A549 (cell line): ENCODE measurements at regions not wholly inside any gene's neighbourhood (a gene's known extent, or its start where the extent isn't known, plus 50 kb on each side); places are given as distances from the start of the nearest gene placed in this dataset.
A peak's percentile ranks its signal among the peaks of the same experiment; 100 is the strongest.
"Not testable (repeated sequence)": the region's sequence is repeated elsewhere in the genome, so short reads cannot be mapped to it uniquely, and the experiment has no call there.

Experiments used
- ATAC-seq, 2 experiments: fragments of 200-7000 bp in 1 of 2; fragments of >200 bp in 1 of 2; cut with Nextera tagmentation in 1 of 2; cut with Tn5 transposase in 1 of 2; 3 replicates each; pipeline versions ENCODE4 v1.8.0 to v1.9.1; 2018 to 2020; ENCODE audit warnings: mild to moderate bottlenecking in 1 of 2, moderate library complexity in 1 of 2
- CTCF ChIA-PET: fragments of 300-600 bp; sonication (Branson Sonifier 250); formaldehyde crosslinking; extraction: SDS; loops from one replicate; lab custom pipeline; 2021; ENCODE audit warnings: antibody characterized with exemption, inconsistent platforms; lab: Yijun Ruan, JAX
- POLR2A ChIA-PET: fragments of 350-600 bp; formaldehyde crosslinking; extraction: SDS; loops from one replicate; lab custom pipeline; 2021; ENCODE audit warnings: antibody characterized with exemption, inconsistent platforms; lab: Yijun Ruan, JAX
- DNase-seq, 2 experiments: peaks; one replicate each; pipeline versions ENCODE4 v3.0.0 to v3.0.0-alpha.2; 2011 to 2016; ENCODE audit warnings: low read depth in 1 of 2, low spot score in 1 of 2
- FAIRE-seq: peaks from 2 replicates; lab custom pipeline; 2011; peaks lifted over from hg19 to GRCh38; lab: Jason Lieb, UNC
- H3K27ac ChIP-seq, 2 experiments: fragments of >200 bp; sonication (Bioruptor Twin); formaldehyde crosslinking; 3 replicates each; pipeline ENCODE4 v1.5.1; 2016 to 2017
- H3K4me1 ChIP-seq: fragments of >200 bp; sonication (Bioruptor Twin); formaldehyde crosslinking; 3 replicates; pipeline ENCODE4 v1.6.1; 2016
- H3K4me2 ChIP-seq: fragments of >200 bp; sonication (Bioruptor Twin); formaldehyde crosslinking; 3 replicates; pipeline ENCODE4 v1.6.1; 2016
- H3K4me3 ChIP-seq: fragments of >200 bp; sonication (Bioruptor Twin); formaldehyde crosslinking; 3 replicates; pipeline ENCODE4 v1.5.1; 2016
- H3K9me3 ChIP-seq: fragments of >200 bp; sonication (Bioruptor Twin); formaldehyde crosslinking; 3 replicates; pipeline ENCODE4 v1.6.1; 2016
- BHLHE40 ChIP-seq: IDR thresholded peaks from 2 replicates; pipeline ENCODE4 v1.6.1; 2012; ENCODE audit warnings: low read depth, low read length, inconsistent platforms
- CBX8 ChIP-seq: fragments of 200-600 bp; sonication (generic); IDR thresholded peaks from 2 replicates; pipeline ENCODE4 v1.6.1; 2016
- EHF ChIP-seq: fragments of 250-450 bp; sonication (Bioruptor Pico); IDR thresholded peaks from 2 replicates; pipeline ENCODE4 v1.5.0; 2020; ENCODE audit warnings: mild to moderate bottlenecking
- EP300 ChIP-seq, 2 experiments: fragments of >200 bp; sonication (Bioruptor Twin); formaldehyde crosslinking; IDR thresholded peaks; 2 replicates in 1 of 2; 3 replicates in 1 of 2; pipeline ENCODE4 v1.6.1; 2016 to 2017
- FOSB ChIP-seq: fragments of 250-450 bp; sonication (Bioruptor Pico); IDR thresholded peaks from 2 replicates; pipeline ENCODE4 v1.5.0; 2020; ENCODE audit warnings: mild to moderate bottlenecking, moderate library complexity
- GATA3 ChIP-seq: IDR thresholded peaks from 2 replicates; pipeline ENCODE4 v1.6.1; 2012; ENCODE audit warnings: borderline replicate concordance
- HDAC2 ChIP-seq: fragments of 200-600 bp; sonication (generic); IDR thresholded peaks from 2 replicates; pipeline ENCODE4 v1.6.1; 2016
- HOXB13 ChIP-seq: fragments of 250-450 bp; sonication (Bioruptor Pico); IDR thresholded peaks from 2 replicates; pipeline ENCODE4 v1.5.0; 2020; ENCODE audit warnings: low read depth, mild to moderate bottlenecking, moderate library complexity
- HOXB5 ChIP-seq: fragments of 250-450 bp; sonication (Bioruptor Pico); IDR thresholded peaks from 2 replicates; pipeline ENCODE4 v1.5.0; 2020; ENCODE audit warnings: mild to moderate bottlenecking, moderate library complexity
- KDM5A ChIP-seq: fragments of 200-600 bp; sonication (generic); IDR thresholded peaks from 2 replicates; pipeline ENCODE4 v1.6.1; 2016; ENCODE audit warnings: antibody characterized with exemption, mild to moderate bottlenecking
- MYC ChIP-seq: IDR thresholded peaks from 2 replicates; pipeline ENCODE4 v1.6.1; 2012; ENCODE audit warnings: mild to moderate bottlenecking, inconsistent platforms, low read length, improper control_type of control experiment, borderline replicate concordance
- NFE2L2 ChIP-seq: fragments of 150-350 bp; conservative IDR thresholded peaks from 2 replicates; pipeline ENCODE4 v1.6.1; 2014; ENCODE audit warnings: low read length
- NPAS2 ChIP-seq: fragments of 250-450 bp; sonication (Bioruptor Pico); IDR thresholded peaks from 2 replicates; pipeline ENCODE4 v1.8.0; 2022; ENCODE audit warnings: mild to moderate bottlenecking, moderate library complexity, borderline replicate concordance
- NR3C1 ChIP-seq: fragments of >200 bp; sonication (Bioruptor Twin); formaldehyde crosslinking; IDR thresholded peaks from 3 replicates; pipeline ENCODE4 v1.6.1; 2017
- POLR2A ChIP-seq: IDR thresholded peaks from 2 replicates; pipeline ENCODE4 v1.6.1; 2012; ENCODE audit warnings: mild to moderate bottlenecking, low read length
- RAD21 ChIP-seq, 2 experiments: fragments of >200 bp in 1 of 2; sonication (Bioruptor Twin) in 1 of 2; formaldehyde crosslinking in 1 of 2; IDR thresholded peaks in 1 of 2; conservative IDR thresholded peaks in 1 of 2; 2 replicates in 1 of 2; 3 replicates in 1 of 2; pipeline ENCODE4 v1.6.1; 2012 to 2018; ENCODE audit warnings: inconsistent platforms in 1 of 2
- RNF2 ChIP-seq: fragments of 200-600 bp; sonication (generic); IDR thresholded peaks from 2 replicates; pipeline ENCODE4 v1.6.1; 2016; ENCODE audit warnings: low read depth, mild to moderate bottlenecking, antibody characterized with exemption, moderate library complexity, borderline replicate concordance
- SMC3 ChIP-seq: fragments of >200 bp; sonication (Bioruptor Twin); formaldehyde crosslinking; IDR thresholded peaks from 3 replicates; pipeline ENCODE4 v1.6.1; 2018; ENCODE audit warnings: inconsistent platforms
- SREBF2 ChIP-seq: fragments of 450-650 bp; IDR thresholded peaks from 2 replicates; pipeline ENCODE4 v1.6.1; 2014; ENCODE audit warnings: mild to moderate bottlenecking, moderate library complexity
- TFCP2L1 ChIP-seq: fragments of 250-450 bp; sonication (Bioruptor Pico); IDR thresholded peaks from 2 replicates; pipeline ENCODE4 v1.5.0; 2021; ENCODE audit warnings: mild to moderate bottlenecking
- ZC3H11A ChIP-seq: fragments of 450-650 bp; IDR thresholded peaks from 2 replicates; pipeline ENCODE4 v1.6.1; 2014; ENCODE audit warnings: antibody characterized with exemption, mild to moderate bottlenecking
- ZNF302 ChIP-seq: fragments of 250-450 bp; sonication (Bioruptor Pico); IDR thresholded peaks from 2 replicates; pipeline ENCODE4 v1.9.0; 2021; ENCODE audit warnings: inconsistent platforms, mild to moderate bottlenecking, moderate library complexity
- ZSCAN20 ChIP-seq: fragments of 250-450 bp; sonication (Bioruptor Pico); IDR thresholded peaks from 2 replicates; pipeline ENCODE4 v1.8.0; 2022; ENCODE audit warnings: mild to moderate bottlenecking, moderate library complexity
- WGBS: methylation state at CpG from one replicate; pipeline ENCODE4 v1.1.6; 2017; ENCODE audit errors: missing lambda C conversion rate; 5-methylcytosine and 5-hydroxymethylcytosine counted together
- TF ChIP-seq, protein P1 (sequence below): IDR thresholded peaks from 2 replicates; pipeline ENCODE4 v1.6.1; 2012
- TF ChIP-seq, protein P2 (sequence below): fragments of 250-450 bp; sonication (Bioruptor Pico); IDR thresholded peaks from 2 replicates; pipeline ENCODE4 v1.5.0; 2020; ENCODE audit warnings: low read depth, mild to moderate bottlenecking, moderate library complexity
- TF ChIP-seq, protein P3 (sequence below): fragments of 150-350 bp; IDR thresholded peaks from 2 replicates; pipeline ENCODE4 v1.6.1; 2014; ENCODE audit warnings: low read depth, mild to moderate bottlenecking, low read length

DNA sequence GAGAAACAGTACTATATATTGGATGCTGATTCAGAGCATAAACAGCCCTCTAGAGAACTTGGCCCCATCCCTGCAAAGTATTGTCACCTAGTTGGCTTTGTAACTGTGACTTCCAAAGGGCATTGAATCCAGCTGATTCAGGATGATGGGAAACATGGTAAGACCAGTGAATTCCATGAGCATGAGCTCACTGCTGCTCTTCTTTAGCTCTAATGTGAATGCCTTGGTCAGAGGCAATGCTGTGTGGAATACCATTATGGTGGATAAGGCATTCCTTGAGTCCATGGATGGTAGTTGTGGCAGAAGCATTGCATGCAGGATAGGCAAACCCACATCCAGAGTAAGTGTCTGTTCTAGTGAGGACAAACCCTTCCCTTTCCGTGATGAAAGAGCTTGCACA, 365.6 kb upstream of the EDA2R start:
- FAIRE-seq = peak; percentile 39
- POLR2A ChIA-PET = no interaction called here

DNA sequence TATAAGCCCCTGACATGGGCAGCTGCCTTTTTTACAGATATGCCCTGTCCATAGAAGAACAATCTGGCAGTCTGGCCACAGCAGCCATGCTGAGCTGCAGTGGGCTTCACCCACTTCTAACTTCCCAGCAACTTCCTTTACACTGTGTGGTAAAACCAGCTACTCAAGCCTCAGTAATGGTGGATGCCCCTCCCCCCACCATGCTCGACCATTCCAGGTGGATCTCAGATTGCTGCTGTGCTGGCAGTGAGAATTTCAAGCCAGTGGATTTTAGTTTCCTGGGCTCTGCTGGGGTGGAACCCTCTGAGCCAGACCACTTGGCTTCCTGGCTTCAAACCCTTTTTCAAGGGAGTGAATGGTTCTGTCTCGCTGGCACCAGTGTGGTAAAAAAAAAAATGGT, 355.9 kb upstream of the EDA2R start:
- no peaks in the 10 kb centered on the region for H3K9me3 ChIP-seq
- ATAC-seq (no peak), FAIRE-seq (no peak), DNase-seq (no peak)
- ChIA-PET POLR2A (no interaction called here), CTCF (no interaction called here)
- WGBS = 8% methylated on average over 2 of the region's 2 CpGs
- H3K4me1 ChIP-seq = no peaks in the 10 kb centered on the region
- no peak overlapping the region for H3K4me3 ChIP-seq
- H3K27ac ChIP-seq = no peak overlapping the region
- no peak for TF ChIP-seq CBX8
- TF ChIP-seq HOXB13 (CRISPR knock-in tag) = no peak
- no peak for TF ChIP-seq RAD21 (conservative IDR thresholded peaks at IDR 0.05 in 1 of 2, IDR thresholded peaks at IDR 0.05 in 1 of 2)
- no peak for TF ChIP-seq SREBF2
- TF ChIP-seq NR3C1 = no peak
- TF ChIP-seq BHLHE40 = no peak
- no peak for TF ChIP-seq POLR2A
- no peak for TF ChIP-seq HOXB5 (CRISPR knock-in tag)
- TF ChIP-seq RNF2 = no peak
- TF ChIP-seq NFE2L2 = no peak
- TF ChIP-seq ZSCAN20 = no peak
- no peak for TF ChIP-seq ZNF302 (CRISPR knock-in tag)
- TF ChIP-seq TFCP2L1 (CRISPR knock-in tag) = no peak
- TF ChIP-seq HDAC2 = no peak
- no peak for TF ChIP-seq MYC
- H3K4me2 ChIP-seq = no peak overlapping the region

More for the DNA sequence above, 365.6 kb upstream of the EDA2R start:
- Histone ChIP-seq H3K4me2 (no peak overlapping the region), H3K4me1 (no peaks in the 10 kb centered on the region), H3K9me3 (no peaks in the 10 kb centered on the region; the same call in 2 of the 3 replicates), H3K4me3 (no peak overlapping the region), H3K27ac (no peak overlapping the region)
- CTCF ChIA-PET = no interaction called here
- ATAC-seq (no peak), DNase-seq (no peak)
- 0% methylated on average over 1 of the region's 1 CpG for WGBS
- no peak for TF ChIP-seq HOXB5 (CRISPR knock-in tag)
- TF ChIP-seq, protein P1, sequence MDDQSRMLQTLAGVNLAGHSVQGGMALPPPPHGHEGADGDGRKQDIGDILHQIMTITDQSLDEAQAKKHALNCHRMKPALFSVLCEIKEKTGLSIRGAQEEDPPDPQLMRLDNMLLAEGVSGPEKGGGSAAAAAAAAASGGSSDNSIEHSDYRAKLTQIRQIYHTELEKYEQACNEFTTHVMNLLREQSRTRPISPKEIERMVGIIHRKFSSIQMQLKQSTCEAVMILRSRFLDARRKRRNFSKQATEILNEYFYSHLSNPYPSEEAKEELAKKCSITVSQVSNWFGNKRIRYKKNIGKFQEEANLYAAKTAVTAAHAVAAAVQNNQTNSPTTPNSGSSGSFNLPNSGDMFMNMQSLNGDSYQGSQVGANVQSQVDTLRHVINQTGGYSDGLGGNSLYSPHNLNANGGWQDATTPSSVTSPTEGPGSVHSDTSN = no peak
- TF ChIP-seq NPAS2 (CRISPR knock-in tag) = no peak
- no peak for TF ChIP-seq SREBF2
- TF ChIP-seq FOSB (CRISPR knock-in tag) = no peak
- TF ChIP-seq, protein P2, sequence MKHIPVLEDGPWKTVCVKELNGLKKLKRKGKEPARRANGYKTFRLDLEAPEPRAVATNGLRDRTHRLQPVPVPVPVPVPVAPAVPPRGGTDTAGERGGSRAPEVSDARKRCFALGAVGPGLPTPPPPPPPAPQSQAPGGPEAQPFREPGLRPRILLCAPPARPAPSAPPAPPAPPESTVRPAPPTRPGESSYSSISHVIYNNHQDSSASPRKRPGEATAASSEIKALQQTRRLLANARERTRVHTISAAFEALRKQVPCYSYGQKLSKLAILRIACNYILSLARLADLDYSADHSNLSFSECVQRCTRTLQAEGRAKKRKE (CRISPR knock-in tag) = no peak
- no peak for TF ChIP-seq EP300 (IDR thresholded peaks at IDR 0.05)
- TF ChIP-seq KDM5A = no peak
- no peak for TF ChIP-seq SMC3

DNA sequence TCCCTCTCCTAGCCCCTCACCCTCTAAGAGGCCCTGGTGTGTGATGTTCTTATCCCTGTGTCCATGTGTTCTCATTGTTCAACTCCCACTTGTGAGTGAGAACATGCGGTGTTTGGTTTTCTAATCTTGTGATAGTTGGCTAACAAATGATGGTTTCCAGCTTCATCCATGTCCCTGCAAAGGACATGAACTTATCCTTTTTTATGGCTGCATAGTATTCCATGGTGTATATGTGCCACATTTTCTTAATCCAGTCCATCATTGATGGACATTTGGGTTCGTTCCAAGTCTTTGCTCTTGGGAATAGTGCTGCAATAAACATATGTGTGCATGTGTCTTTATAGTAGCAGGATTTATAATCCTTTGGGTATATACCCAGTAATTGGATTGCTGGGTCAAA, 353.2 kb upstream of the EDA2R start:
- not testable (repeated sequence) for FAIRE-seq, H3K4me2 ChIP-seq, ATAC-seq

DNA sequence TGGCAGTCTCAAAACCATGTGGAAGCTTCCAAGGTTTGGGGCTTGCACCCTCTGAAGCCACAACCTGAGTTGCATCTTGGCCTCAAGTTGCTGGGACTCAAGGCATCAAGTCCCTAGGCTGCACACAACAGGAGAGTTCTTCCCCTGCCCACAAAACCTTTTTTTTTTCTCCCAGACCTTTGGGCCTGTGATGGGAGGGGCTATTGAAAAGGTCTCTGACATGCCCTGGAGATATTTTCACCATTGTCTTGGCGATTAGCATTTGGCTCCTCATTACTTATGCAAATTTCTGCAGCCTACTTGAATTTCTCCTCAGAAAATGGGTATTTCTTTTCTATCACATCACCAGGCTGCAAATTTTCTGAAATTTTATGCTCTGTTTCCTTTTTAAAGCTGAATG, 349.5 kb upstream of the EDA2R start:
- Histone ChIP-seq H3K27ac (no peak overlapping the region), H3K4me2 (no peak overlapping the region), H3K9me3 (no peaks in the 10 kb centered on the region), H3K4me1 (no peaks in the 10 kb centered on the region), H3K4me3 (no peak overlapping the region)
- no peak for FAIRE-seq
- TF ChIP-seq, protein P3, sequence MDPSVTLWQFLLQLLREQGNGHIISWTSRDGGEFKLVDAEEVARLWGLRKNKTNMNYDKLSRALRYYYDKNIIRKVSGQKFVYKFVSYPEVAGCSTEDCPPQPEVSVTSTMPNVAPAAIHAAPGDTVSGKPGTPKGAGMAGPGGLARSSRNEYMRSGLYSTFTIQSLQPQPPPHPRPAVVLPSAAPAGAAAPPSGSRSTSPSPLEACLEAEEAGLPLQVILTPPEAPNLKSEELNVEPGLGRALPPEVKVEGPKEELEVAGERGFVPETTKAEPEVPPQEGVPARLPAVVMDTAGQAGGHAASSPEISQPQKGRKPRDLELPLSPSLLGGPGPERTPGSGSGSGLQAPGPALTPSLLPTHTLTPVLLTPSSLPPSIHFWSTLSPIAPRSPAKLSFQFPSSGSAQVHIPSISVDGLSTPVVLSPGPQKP = no peak
- TF ChIP-seq ZC3H11A (no peak), EHF (no peak), KDM5A (no peak), GATA3 (no peak)
- ChIA-PET POLR2A (no interaction called here), CTCF (no interaction called here)
- DNase-seq = no peak
- WGBS = 0% methylated on average over 1 of the region's 1 CpG
- ATAC-seq = no peak

More for the DNA sequence above, 353.2 kb upstream of the EDA2R start:
- H3K9me3 ChIP-seq, CTCF ChIA-PET, H3K4me1 ChIP-seq, POLR2A ChIA-PET, H3K27ac ChIP-seq, H3K4me3 ChIP-seq, DNase-seq: not testable (repeated sequence)
- 40% methylated on average over 2 of the region's 2 CpGs for WGBS
